B cell (primary cell): ENCODE measurements at regions not wholly inside any gene's neighbourhood (a gene's known extent, or its start where the extent isn't known, plus 50 kb on each side); places are given as distances from the start of the nearest gene placed in this dataset.

Source experiments
- ATAC-seq: fragments of 200-7000 bp; cut with Tn5 transposase; one replicate; pipeline ENCODE4 v1.10.0; 2021; ENCODE audit warnings: low read depth, mild to moderate bottlenecking, moderate number of reproducible peaks, moderate library complexity
- CTCF ChIA-PET: fragments of 350-600 bp; sonication (Branson Sonifier 250); formaldehyde crosslinking; loops from one replicate; lab custom pipeline; 2021; ENCODE audit warnings: antibody characterized with exemption, inconsistent platforms; lab: Charles Lee
- POLR2A ChIA-PET: fragments of 350-600 bp; sonication (Branson Sonifier 250); formaldehyde crosslinking; loops from one replicate; lab custom pipeline; 2021; ENCODE audit warnings: antibody characterized with exemption; lab: Charles Lee
- DNase-seq: peaks from one replicate; pipeline ENCODE4 v3.0.0; 2013
- H2AFZ ChIP-seq: 2 replicates; pipeline ENCODE4 v1.6.1; 2012; ENCODE audit warnings: mild to moderate bottlenecking, low read depth, low read length; ENCODE audit not compliant: insufficient read depth, poor library complexity, severe bottlenecking
- H3K27ac ChIP-seq, 2 donors: 1 replicate in 1 of 2; 2 replicates in 1 of 2; pipeline ENCODE4 v1.5.1; 2012 to 2013; ENCODE audit warnings: low read length in 2 of 2, mild to moderate bottlenecking in 2 of 2, moderate library complexity in 1 of 2
- H3K27me3 ChIP-seq, 4 experiments: fragments of 200-600 bp in 1 of 4; sonication (generic) in 1 of 4; replicated peaks in 1 of 4; 1 replicate in 2 of 4; 2 replicates in 2 of 4; pipeline versions ENCODE4 v1.6.1 to v1.7.0; 2013 to 2016; ENCODE audit warnings: low read length in 3 of 4, mild to moderate bottlenecking in 2 of 4, mixed read lengths in 1 of 4, moderate library complexity in 1 of 4; ENCODE audit not compliant: insufficient read depth in 4 of 4, control insufficient read depth in 3 of 4; ENCODE audit errors: control extremely low read depth in 1 of 4
- H3K36me3 ChIP-seq, 2 experiments: replicated peaks in 1 of 2; 1 replicate in 1 of 2; 2 replicates in 1 of 2; pipeline versions ENCODE4 v1.6.1 to v1.7.1; 2013; ENCODE audit warnings: low read length in 1 of 2; ENCODE audit not compliant: insufficient read depth in 2 of 2, control insufficient read depth in 1 of 2; ENCODE audit errors: control extremely low read depth in 1 of 2, extremely low read depth in 1 of 2
- H3K4me1 ChIP-seq, 2 donors: fragments of 200-600 bp in 1 of 2; sonication (generic) in 1 of 2; 1 replicate in 1 of 2; 2 replicates in 1 of 2; pipeline versions ENCODE4 v1.5.1 to v1.6.1; 2013 to 2017; ENCODE audit warnings: low read length in 2 of 2; ENCODE audit not compliant: control insufficient read depth in 2 of 2, insufficient read depth in 2 of 2
- H3K4me2 ChIP-seq: replicated peaks from 2 replicates; pipeline ENCODE3; 2012; ENCODE audit warnings: mild to moderate bottlenecking, low read depth, low read length; ENCODE audit not compliant: poor library complexity, severe bottlenecking
- H3K4me3 ChIP-seq, 5 experiments: fragments of 200-600 bp in 1 of 5; sonication (generic) in 1 of 5; 1 replicate in 3 of 5; 2 replicates in 2 of 5; pipeline versions ENCODE4 v1.5.1 to v1.7.0; 2011 to 2016; ENCODE audit warnings: low read length in 4 of 5, mild to moderate bottlenecking in 4 of 5, low read depth in 2 of 5, control low read depth in 1 of 5, moderate library complexity in 1 of 5; ENCODE audit not compliant: insufficient read depth in 1 of 5; ENCODE audit errors: control extremely low read depth in 1 of 5, extremely low read depth in 1 of 5
- H3K79me2 ChIP-seq: fragments of 200-600 bp; sonication (generic); one replicate; pipeline ENCODE4 v1.6.0; 2016; ENCODE audit warnings: low read length; ENCODE audit not compliant: control insufficient read depth, insufficient read depth
- H3K9ac ChIP-seq: fragments of 200-600 bp; sonication (generic); 2 replicates; pipeline ENCODE4 v1.6.1; 2017; ENCODE audit warnings: mild to moderate bottlenecking, low read length, moderate library complexity
- H3K9me3 ChIP-seq, 3 donors: one replicate each; pipeline versions ENCODE4 v1.6.1 to v1.7.1; 2013; ENCODE audit warnings: low read length in 2 of 3; ENCODE audit not compliant: control insufficient read depth in 2 of 3, insufficient read depth in 1 of 3; ENCODE audit errors: control extremely low read depth in 1 of 3
- H4K20me1 ChIP-seq: 2 replicates; pipeline ENCODE4 v1.6.0; 2012; ENCODE audit warnings: mild to moderate bottlenecking, low read length; ENCODE audit not compliant: insufficient read depth, control insufficient read depth, poor library complexity, severe bottlenecking
- H3K27ac Mint-ChIP-seq: one replicate; pipeline ENCODE4 v1.8.0; 2021; ENCODE audit warnings: mixed read lengths
- H3K27me3 Mint-ChIP-seq: one replicate; pipeline ENCODE4 v1.8.0; 2021; ENCODE audit warnings: mixed read lengths
- H3K4me1 Mint-ChIP-seq: one replicate; pipeline ENCODE4 v1.8.0; 2021; ENCODE audit warnings: mixed read lengths
- H3K4me3 Mint-ChIP-seq: one replicate; pipeline ENCODE4 v1.8.0; 2021; ENCODE audit warnings: mixed read lengths
- H3K9me3 Mint-ChIP-seq: one replicate; pipeline ENCODE4 v1.8.0; 2022; ENCODE audit warnings: mixed read lengths; ENCODE audit not compliant: insufficient read depth
- CTCF ChIP-seq: fragments of 200-600 bp; IDR thresholded peaks from one replicate; pipeline ENCODE4 v1.8.0; 2022; ENCODE audit warnings: antibody characterized with exemption, mild to moderate bottlenecking
- EZH2 ChIP-seq: IDR thresholded peaks from 2 replicates; pipeline ENCODE4 v1.6.1; 2012; ENCODE audit warnings: borderline replicate concordance, low read depth, mild to moderate bottlenecking, moderate library complexity, low read length; ENCODE audit not compliant: insufficient read depth, poor library complexity, severe bottlenecking
- WGBS: methylation state at CpG from one replicate; pipeline ENCODE4 v1.1.5; 2013; ENCODE audit warnings: missing lambda C conversion rate; ENCODE audit not compliant: insufficient coverage; 5-methylcytosine and 5-hydroxymethylcytosine counted together
- intact Hi-C: fragments of 100-400 bp; cut with micrococcal nuclease; formaldehyde crosslinking; loops from one replicate; pipeline ENCODE4 v1.10.0; 2022

DNA sequence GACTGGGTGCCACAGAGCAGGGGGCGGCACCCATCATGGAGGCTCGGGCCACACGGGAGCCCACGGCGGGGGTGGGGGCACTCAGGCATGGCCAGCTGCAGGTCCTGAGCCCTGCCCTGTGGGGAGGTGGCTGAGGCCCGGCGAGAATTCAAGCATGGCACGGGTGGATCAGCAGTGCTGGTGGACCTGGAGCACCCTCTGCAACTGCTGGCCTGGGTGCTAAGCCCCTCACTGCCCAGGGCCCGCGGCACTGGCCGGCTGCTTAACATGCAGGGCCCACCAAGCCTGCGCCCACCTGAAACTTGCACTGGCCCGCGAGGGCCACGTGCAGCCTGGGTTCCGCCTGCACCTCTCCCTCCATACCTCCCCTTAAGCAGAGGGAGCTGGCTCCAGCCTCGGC is 258.6 kb downstream of the CENPC start:
- Mint-ChIP-seq H3K9me3 (no peaks in the 10 kb centered on the region), H3K4me3 (no peak overlapping the region), H3K27me3 (no peaks in the 10 kb centered on the region), H3K27ac (no peak overlapping the region), H3K4me1 (no peaks in the 10 kb centered on the region)
- Histone ChIP-seq H3K79me2 (no peaks in the 10 kb centered on the region), H4K20me1 (no peaks in the 10 kb centered on the region), H3K4me1 (no peaks in the 10 kb centered on the region), H3K4me2 (no peak overlapping the region), H2AFZ (no peak overlapping the region), H3K9me3 (peaks cover 0 to 12% (median 0%) of the 10 kb centered on the region in 3 donors), H3K9ac (no peak overlapping the region), H3K4me3 (no peak overlapping the region), H3K36me3 (no peaks in the 10 kb centered on the region), H3K27me3 (no peaks in the 10 kb centered on the region), H3K27ac (no peak overlapping the region)
- WGBS, result 87% methylated on average over 9 of the region's 17 CpGs
- intact Hi-C loops, result no loop called here
- DNase-seq (no peak), ATAC-seq (no peak)
- TF ChIP-seq EZH2 (no peak), CTCF (no peak)
- CTCF ChIA-PET, result no interaction called here
- POLR2A ChIA-PET, result no interaction called here

- H3K27ac ChIP-seq, result no peak overlapping the region
- H3K4me1 ChIP-seq, result no peaks in the 10 kb centered on the region
- ATAC-seq, result no peak
- H2AFZ ChIP-seq, result no peak overlapping the region
- DNase-seq, result no peak
- CTCF ChIA-PET, result no interaction called here
- 89% methylated on average over 12 of the region's 13 CpGs for WGBS
- no peaks in the 10 kb centered on the region for H3K36me3 ChIP-seq
- Mint-ChIP-seq H3K27me3 (no peaks in the 10 kb centered on the region), H3K4me3 (no peak overlapping the region), H3K27ac (no peak overlapping the region), H3K4me1 (no peaks in the 10 kb centered on the region), H3K9me3 (no peaks in the 10 kb centered on the region)
- no peak overlapping the region for H3K4me3 ChIP-seq
- H3K27me3 ChIP-seq, result no peaks in the 10 kb centered on the region
- intact Hi-C loops, result no loop called here
- H3K9ac ChIP-seq, result no peak overlapping the region
- H3K79me2 ChIP-seq, result no peaks in the 10 kb centered on the region
- no peak overlapping the region for H3K4me2 ChIP-seq
- H4K20me1 ChIP-seq, result no peaks in the 10 kb centered on the region
- TF ChIP-seq EZH2, result no peak
- no peak for TF ChIP-seq CTCF
- H3K9me3 ChIP-seq, result peaks cover 0 to 12% (median 0%) of the 10 kb centered on the region in 3 donors
- POLR2A ChIA-PET, result no interaction called here
Measured at GRCh38 chr4:67282749-67283148, 262.6 kb downstream of the CENPC start.
